ENCODE measurements at regions not wholly inside any gene's neighbourhood (a gene's known extent, or its start where the extent isn't known, plus 50 kb on each side); places are given as distances from the start of the nearest gene placed in this dataset.

DNA sequence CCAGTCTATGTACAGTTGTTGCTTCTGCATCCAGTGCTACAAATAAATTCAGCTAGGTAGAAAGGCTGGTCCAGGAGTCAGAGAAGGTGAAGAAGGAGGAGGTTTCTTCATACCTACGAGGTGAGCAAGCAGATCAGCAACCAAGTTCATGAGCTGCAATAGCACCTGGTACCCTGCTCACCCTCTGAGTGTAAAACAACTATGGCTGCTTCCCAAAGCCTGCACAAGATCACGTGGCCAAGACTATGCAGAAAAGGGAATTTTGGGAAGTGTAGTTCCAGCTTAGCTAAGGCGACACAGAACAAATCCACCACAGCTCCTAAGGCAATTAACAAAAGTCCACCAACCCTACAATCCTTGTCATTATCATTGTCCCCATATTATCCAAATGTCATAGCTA lies 95.9 kb upstream of the AUTS2 start:
- Histone ChIP-seq H4K20me1 (ENCODE audit: control insufficient read depth, extremely low read depth, insufficient read depth, low read length) (no peaks in the 10 kb centered on the region), H3K4me2 (ENCODE audit: extremely low read depth, insufficient read depth, low read length) (no peak overlapping the region), H3K4me3 (replicated peaks in 1 of 4; ENCODE audit: control extremely low read depth in 1 of 4, insufficient read depth in 1 of 4, low read depth in 3 of 4, low read length in 4 of 4) (no peak overlapping the region), H3K27ac (ENCODE audit: insufficient read depth, low read length) (no peak overlapping the region), H3K36me3 (ENCODE audit: control insufficient read depth, insufficient read depth, low read length) (no peaks in the 10 kb centered on the region), H2AFZ (ENCODE audit: low read length) (no peak overlapping the region), H3K9me3 (ENCODE audit: control insufficient read depth, insufficient read depth, low read depth, low read length) (no peaks in the 10 kb centered on the region), H3K9ac (ENCODE audit: insufficient read depth, low read length) (no peak overlapping the region), H3K4me1 (ENCODE audit: control insufficient read depth, extremely low read depth, insufficient read depth, low read length) (no peaks in the 10 kb centered on the region), H3K27me3 (ENCODE audit: control insufficient read depth, insufficient read depth, low read length) (no peaks in the 10 kb centered on the region), H3K79me2 (ENCODE audit: control insufficient read depth, insufficient read depth, low read length) (no peaks in the 10 kb centered on the region)
- TF ChIP-seq, protein P1, sequence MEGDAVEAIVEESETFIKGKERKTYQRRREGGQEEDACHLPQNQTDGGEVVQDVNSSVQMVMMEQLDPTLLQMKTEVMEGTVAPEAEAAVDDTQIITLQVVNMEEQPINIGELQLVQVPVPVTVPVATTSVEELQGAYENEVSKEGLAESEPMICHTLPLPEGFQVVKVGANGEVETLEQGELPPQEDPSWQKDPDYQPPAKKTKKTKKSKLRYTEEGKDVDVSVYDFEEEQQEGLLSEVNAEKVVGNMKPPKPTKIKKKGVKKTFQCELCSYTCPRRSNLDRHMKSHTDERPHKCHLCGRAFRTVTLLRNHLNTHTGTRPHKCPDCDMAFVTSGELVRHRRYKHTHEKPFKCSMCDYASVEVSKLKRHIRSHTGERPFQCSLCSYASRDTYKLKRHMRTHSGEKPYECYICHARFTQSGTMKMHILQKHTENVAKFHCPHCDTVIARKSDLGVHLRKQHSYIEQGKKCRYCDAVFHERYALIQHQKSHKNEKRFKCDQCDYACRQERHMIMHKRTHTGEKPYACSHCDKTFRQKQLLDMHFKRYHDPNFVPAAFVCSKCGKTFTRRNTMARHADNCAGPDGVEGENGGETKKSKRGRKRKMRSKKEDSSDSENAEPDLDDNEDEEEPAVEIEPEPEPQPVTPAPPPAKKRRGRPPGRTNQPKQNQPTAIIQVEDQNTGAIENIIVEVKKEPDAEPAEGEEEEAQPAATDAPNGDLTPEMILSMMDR (conservative IDR thresholded peaks at IDR 0.05 in 1 of 2, IDR thresholded peaks at IDR 0.05 in 1 of 2; ENCODE audit: low read depth in 1 of 2, low read length in 2 of 2) = no peak
- no peak for TF ChIP-seq EZH2 (IDR thresholded peaks at IDR 0.05; ENCODE audit: low read length, missing control alignments)
- DNase-seq (ENCODE audit: low read depth in 2 of 2) = no peak

GRCh38 chr7:69504733-69505420 lies 93.4 kb upstream of the AUTS2 start:
- H3K36me3 ChIP-seq (ENCODE audit: control insufficient read depth, insufficient read depth, low read length) = no peaks in the 10 kb centered on the region
- H3K9ac ChIP-seq (ENCODE audit: insufficient read depth, low read length) = no peak overlapping the region
- H3K4me2 ChIP-seq (ENCODE audit: extremely low read depth, insufficient read depth, low read length) = no peak overlapping the region
- H3K9me3 ChIP-seq (ENCODE audit: control insufficient read depth, insufficient read depth, low read depth, low read length) = no peaks in the 10 kb centered on the region
- H3K4me1 ChIP-seq (ENCODE audit: control insufficient read depth, extremely low read depth, insufficient read depth, low read length) = no peaks in the 10 kb centered on the region
- H3K27me3 ChIP-seq (ENCODE audit: control insufficient read depth, insufficient read depth, low read length) = no peaks in the 10 kb centered on the region
- no peak for TF ChIP-seq EZH2 (IDR thresholded peaks at IDR 0.05; ENCODE audit: low read length, missing control alignments)
- TF ChIP-seq, protein P1 (conservative IDR thresholded peaks at IDR 0.05 in 1 of 2, IDR thresholded peaks at IDR 0.05 in 1 of 2; ENCODE audit: low read depth in 1 of 2, low read length in 2 of 2) = no peak
- H3K79me2 ChIP-seq (ENCODE audit: control insufficient read depth, insufficient read depth, low read length) = no peaks in the 10 kb centered on the region
- no peak overlapping the region for H2AFZ ChIP-seq (ENCODE audit: low read length)
- peak in 1 of 2 donors; percentile 46 for DNase-seq (ENCODE audit: low read depth in 2 of 2)
- H3K4me3 ChIP-seq (replicated peaks in 1 of 4; ENCODE audit: control extremely low read depth in 1 of 4, insufficient read depth in 1 of 4, low read depth in 3 of 4, low read length in 4 of 4) = no peak overlapping the region
- no peak overlapping the region for H3K27ac ChIP-seq (ENCODE audit: insufficient read depth, low read length)
- no peaks in the 10 kb centered on the region for H4K20me1 ChIP-seq (ENCODE audit: control insufficient read depth, extremely low read depth, insufficient read depth, low read length)

DNA sequence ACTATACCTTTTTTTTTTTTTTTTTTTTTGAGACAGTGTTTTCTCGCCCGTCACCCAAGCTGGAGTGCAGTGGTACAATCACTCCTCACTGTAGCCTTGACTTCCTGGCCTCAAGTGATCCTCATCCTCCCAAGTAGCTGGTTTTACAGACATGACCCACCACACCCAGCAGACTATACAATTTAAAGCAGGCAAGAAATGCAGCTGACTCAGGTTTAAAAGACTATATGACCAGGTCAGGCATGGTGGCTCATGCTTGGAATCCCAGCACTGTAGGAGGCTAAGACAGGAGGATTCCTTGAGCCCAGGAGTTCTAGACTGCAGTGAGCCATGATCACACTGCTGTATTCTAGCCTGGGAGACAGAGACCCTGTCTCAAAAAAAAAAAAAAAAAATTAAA lies 89.5 kb upstream of the AUTS2 start:
- Histone ChIP-seq H4K20me1 (ENCODE audit: control insufficient read depth, extremely low read depth, insufficient read depth, low read length) (no peaks in the 10 kb centered on the region), H3K4me2 (ENCODE audit: extremely low read depth, insufficient read depth, low read length) (no peak overlapping the region), H3K79me2 (ENCODE audit: control insufficient read depth, insufficient read depth, low read length) (no peaks in the 10 kb centered on the region), H3K9ac (ENCODE audit: insufficient read depth, low read length) (no peak overlapping the region), H3K27ac (ENCODE audit: insufficient read depth, low read length) (no peak overlapping the region), H3K4me3 (replicated peaks in 1 of 4; ENCODE audit: control extremely low read depth in 1 of 4, insufficient read depth in 1 of 4, low read depth in 3 of 4, low read length in 4 of 4) (no peak overlapping the region), H2AFZ (ENCODE audit: low read length) (no peak overlapping the region), H3K4me1 (ENCODE audit: control insufficient read depth, extremely low read depth, insufficient read depth, low read length) (no peaks in the 10 kb centered on the region), H3K27me3 (ENCODE audit: control insufficient read depth, insufficient read depth, low read length) (no peaks in the 10 kb centered on the region), H3K36me3 (ENCODE audit: control insufficient read depth, insufficient read depth, low read length) (no peaks in the 10 kb centered on the region), H3K9me3 (ENCODE audit: control insufficient read depth, insufficient read depth, low read depth, low read length) (no peaks in the 10 kb centered on the region)
- TF ChIP-seq, protein P1 (conservative IDR thresholded peaks at IDR 0.05 in 1 of 2, IDR thresholded peaks at IDR 0.05 in 1 of 2; ENCODE audit: low read depth in 1 of 2, low read length in 2 of 2) = no peak
- TF ChIP-seq EZH2 (IDR thresholded peaks at IDR 0.05; ENCODE audit: low read length, missing control alignments) = no peak
- DNase-seq (ENCODE audit: low read depth in 2 of 2) = no peak

All from fibroblast of lung (primary cell).